ENCODE measurements at regions not wholly inside any gene's neighbourhood (a gene's known extent, or its start where the extent isn't known, plus 50 kb on each side); places are given as distances from the start of the nearest gene placed in this dataset.
"Not testable (repeated sequence)": the region's sequence is repeated elsewhere in the genome, so short reads cannot be mapped to it uniquely, and the experiment has no call there.

DNA sequence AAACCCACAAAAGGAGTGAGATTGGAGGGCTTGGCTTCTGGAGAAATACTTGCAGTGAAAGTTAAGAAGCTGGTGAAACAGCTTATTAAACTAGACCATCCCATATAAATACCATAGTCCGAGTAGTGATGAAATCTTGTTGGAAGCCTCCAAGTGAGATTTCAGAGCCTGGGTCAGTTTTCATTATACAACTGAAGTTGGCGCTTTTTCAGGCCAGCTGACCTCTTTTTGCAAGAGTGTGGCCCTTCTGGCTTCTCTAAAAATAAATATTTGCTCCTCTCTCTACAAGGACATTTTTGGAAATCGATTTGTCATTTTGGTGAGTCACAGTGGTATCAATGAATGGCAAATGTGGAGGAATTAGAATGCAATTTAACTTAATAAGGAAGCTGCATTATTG lies 51.2 kb upstream of the THRB start:
- DNase-seq: no peak

DNA sequence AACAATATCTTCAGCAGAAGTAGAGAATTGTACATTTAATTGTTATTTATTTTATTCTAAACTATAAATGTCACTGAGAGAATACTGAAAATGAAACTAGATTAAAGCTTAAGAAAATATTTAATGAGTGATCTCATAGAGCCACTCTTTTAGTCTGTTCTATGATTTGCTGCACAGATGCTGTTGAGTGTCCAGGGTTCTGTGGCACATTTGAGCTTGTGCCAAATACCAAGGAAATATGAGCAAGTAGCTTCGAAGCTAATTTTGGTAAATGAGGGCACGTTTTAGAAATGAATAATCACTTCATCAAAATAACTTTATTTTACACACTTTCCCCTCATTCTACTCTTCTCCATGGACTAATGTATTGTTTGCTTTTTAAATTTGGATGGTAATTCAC lies 53.6 kb upstream of the THRB start:
- DNase-seq: no peak

- DNase-seq: no peak
Measured at GRCh38 chr3:24550588-24550987, 55.9 kb upstream of the THRB start.

DNA sequence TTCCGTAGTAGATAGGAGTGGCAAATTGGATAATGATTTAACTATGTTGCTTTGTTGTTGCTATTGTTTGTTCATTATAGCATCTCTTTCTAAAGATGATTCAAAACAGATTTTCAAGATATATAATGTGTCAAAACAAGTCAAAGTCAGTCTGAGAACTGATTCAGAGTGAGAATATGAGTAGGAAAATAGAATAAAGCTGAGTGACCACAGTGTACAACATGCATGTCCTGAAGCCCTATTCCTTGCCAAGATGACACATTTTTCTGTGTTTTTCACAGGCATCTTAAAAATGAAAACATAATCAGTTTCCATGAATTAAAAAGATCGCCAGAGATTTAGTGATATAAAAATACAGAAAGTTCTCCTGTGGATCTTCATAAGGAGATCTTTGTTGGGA lies 57.0 kb upstream of the THRB start:
- DNase-seq: no peak

GRCh38 chr3:24562895-24563294 lies 68.2 kb upstream of the THRB start:
- DNase-seq: no peak

GRCh38 chr3:24565053-24565452 lies 70.4 kb upstream of the THRB start:
- DNase-seq: no peak

GRCh38 chr3:24565656-24566055 lies 71.0 kb upstream of the THRB start:
- no peak for DNase-seq

GRCh38 chr3:24566927-24567326 lies 72.3 kb upstream of the THRB start:
- no peak for DNase-seq

DNA sequence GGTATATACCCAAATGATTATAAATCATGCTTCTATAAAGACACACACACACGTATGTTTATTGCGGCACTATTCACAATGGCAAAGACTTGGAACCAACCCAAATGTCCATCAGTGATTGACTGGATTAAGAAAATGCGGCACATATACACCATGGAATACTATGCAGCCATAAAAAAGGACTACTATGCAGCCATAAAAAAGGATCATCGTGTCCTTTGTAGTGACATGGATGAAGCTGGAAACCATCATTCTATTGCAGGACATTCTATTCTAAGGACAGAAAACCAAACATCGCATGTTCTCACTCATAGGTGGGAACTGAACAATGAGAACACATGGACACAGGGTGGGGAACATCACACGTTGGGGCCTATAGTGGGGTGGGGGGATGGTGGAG lies 77.8 kb upstream of the THRB start:
- DNase-seq: not testable (repeated sequence)

GRCh38 chr3:24573576-24573975 lies 78.9 kb upstream of the THRB start:
- no peak for DNase-seq

- DNase-seq: no peak
Measured at GRCh38 chr3:24578324-24578723, 83.7 kb upstream of the THRB start.

DNA sequence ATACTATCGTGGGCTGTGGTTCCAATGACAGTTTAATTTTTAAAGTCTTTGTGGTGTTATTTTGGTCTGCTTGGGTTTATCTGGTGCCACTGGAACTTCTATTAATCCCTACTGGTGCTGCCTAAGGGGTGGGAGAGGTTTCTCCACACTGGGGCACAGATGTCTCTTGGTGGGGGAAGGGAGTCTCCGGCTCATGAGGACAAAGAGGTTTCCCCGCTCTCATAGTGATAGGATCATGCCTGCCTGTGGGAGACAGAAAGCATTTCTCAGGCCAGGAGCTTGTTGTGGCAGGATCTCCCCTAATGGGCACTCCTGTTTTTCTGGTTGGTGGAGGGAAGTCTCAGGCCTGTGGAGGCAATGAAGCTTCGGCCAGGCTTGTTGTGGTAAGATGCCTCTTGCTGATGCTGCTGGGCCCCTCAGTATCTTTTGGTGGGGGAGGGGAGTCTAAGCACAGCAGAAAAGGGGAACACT lies 84.3 kb upstream of the THRB start:
- DNase-seq: no peak

GRCh38 chr3:24582431-24583403 lies 88.1 kb upstream of the THRB start:
- no peak for DNase-seq

GRCh38 chr3:24586920-24587319 lies 92.3 kb upstream of the THRB start:
- no peak for DNase-seq

- DNase-seq: no peak
Measured at GRCh38 chr3:24588629-24589512, 94.2 kb upstream of the THRB start.

DNA sequence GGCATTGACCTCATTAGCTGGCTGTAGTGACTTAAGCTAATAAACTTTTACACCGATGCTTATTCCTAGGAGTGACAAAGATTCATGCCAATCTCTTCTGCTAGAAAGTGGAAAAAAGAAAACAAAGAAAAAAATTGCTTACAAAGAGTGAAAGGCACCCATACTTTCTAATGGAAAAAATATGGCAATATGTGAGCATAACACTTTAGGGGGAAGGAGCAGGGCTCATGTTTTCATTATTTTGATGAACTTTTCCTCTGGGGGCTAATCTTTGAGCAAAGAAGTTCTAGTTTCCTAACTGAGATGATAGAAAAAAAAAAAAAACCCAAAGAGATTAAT lies 94.8 kb upstream of the THRB start:
- no peak for DNase-seq

DNA sequence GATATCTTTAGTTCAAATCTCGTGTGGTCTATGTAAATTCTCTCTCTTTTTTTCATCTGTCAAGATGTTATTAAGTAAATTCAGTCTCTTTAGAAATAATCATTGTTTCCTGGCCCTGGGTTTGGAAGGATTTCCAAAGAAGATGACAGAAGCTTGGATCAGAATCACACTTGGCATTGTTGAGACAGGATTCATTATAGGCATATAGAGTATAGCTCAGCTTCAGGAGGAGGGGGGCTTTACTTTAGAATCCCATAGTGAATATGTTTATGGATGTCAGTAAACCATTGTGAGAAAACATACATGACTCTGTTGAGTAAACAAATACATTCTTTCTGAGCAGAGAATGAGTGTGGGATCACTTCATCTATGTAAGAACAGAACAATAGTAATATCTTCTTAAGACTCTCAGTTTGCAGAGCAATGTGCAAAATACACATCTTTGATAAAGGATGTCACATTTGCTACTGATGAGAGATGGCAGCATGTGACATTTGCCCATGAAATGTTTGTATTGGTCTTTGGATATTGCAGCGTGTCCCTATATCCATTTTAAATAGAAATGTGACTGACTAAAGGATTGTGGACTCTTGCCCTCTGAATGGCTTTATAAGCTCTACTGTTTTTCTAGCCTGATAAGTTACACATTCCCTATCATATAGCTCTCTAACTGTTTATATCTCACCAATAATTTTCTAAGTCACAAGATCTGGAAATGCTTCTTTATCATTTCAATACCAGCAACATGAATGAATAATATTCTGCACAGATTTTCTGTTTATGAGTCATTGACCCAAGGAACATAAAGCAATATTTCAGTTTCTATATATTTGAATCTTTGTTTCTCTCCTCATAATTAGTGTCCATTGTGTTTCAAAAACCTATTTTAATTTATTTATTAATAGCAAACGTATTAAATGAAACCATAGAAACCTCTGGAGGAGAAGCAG lies 95.6 kb upstream of the THRB start:
- DNase-seq: no peak

- DNase-seq: no peak
Measured at GRCh38 chr3:24591191-24591590, 96.5 kb upstream of the THRB start.

DNA sequence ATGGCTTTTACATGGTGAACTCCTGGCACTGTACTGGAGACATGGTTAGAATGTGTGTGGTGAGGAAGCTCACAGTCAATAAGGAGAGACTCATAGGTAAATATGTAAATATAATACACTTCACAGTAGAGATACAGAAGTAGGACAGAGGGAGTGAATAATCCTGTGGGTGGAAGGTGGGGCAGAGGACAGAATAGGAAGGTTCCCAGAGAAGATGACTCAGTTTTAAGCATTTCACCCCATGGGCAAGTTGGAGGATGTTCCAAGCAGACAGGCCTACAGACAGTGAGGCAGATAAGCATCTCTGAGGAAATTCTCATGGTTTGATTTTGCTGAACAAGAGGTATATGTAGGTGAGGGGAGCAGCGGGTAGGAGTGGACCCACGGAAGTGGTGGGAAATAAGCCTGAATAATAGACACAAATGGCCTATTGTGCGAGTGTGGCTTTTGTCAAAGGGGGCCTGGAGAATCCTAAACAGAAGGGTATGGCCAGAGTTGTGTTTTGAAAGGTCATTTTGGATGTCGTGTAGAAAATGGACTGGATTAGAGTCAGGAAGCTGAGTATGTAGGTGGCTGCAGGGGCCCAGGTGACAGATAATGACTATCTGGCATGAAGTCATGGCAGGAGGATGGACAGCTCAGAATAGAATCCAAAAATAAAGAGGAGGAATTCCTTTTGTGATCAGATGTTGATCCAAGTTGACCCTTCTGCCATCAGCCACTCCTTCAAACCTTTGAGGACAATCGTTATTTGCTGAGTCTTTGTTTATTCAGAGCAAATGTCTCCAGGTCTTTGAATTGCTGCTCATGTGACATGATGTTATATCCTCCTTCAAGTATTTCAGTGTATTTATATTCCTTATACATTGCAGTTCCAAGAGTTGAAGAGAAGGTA lies 97.3 kb upstream of the THRB start:
- DNase-seq: no peak

DNA sequence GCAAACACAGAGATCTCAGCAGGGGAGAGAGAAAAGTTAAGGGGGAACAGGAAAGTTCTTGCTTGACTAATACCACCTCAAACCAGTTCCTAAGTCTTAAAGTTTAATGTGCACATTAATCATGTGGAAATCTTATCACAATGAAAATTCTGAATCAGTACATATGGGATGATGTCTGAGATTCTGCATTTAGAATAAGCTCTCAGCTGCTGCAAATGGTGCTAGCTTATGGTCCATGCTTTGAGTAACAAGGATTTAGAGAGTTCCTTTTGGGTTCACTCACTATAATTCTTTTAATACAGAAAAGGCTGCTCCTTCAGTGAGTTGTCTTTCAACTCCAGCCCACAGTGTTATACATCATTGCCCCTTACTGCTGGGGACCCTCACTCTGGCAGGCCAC lies 99.5 kb upstream of the THRB start:
- DNase-seq: no peak

DNA sequence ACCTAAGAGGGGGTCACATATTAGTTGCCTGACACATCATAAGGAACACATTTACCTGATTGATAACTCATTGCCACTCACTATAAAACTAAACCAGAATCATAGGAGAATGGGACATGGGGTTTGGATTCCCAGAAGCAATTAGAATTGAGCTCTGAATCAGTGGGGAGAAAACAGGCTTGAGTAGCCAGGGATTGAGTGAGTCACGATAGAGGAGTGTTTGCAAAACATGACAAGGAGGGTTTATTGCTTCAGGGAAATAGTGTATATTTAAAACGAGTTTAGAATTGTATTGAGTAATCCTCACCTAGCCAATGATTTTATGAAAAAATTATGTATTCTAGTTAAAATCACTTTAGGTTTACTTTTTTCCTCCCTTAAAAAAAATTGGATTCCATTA lies 101.1 kb upstream of the THRB start:
- DNase-seq: no peak

- DNase-seq: no peak
Measured at GRCh38 chr3:24596626-24597025, 102.0 kb upstream of the THRB start.

Data from CD4-positive, alpha-beta T cell treated with Interleukin-4 for 1 hour (primary cell).